ENCODE measurements at regions not wholly inside any gene's neighbourhood (a gene's known extent, or its start where the extent isn't known, plus 50 kb on each side); places are given as distances from the start of the nearest gene placed in this dataset.

DNA sequence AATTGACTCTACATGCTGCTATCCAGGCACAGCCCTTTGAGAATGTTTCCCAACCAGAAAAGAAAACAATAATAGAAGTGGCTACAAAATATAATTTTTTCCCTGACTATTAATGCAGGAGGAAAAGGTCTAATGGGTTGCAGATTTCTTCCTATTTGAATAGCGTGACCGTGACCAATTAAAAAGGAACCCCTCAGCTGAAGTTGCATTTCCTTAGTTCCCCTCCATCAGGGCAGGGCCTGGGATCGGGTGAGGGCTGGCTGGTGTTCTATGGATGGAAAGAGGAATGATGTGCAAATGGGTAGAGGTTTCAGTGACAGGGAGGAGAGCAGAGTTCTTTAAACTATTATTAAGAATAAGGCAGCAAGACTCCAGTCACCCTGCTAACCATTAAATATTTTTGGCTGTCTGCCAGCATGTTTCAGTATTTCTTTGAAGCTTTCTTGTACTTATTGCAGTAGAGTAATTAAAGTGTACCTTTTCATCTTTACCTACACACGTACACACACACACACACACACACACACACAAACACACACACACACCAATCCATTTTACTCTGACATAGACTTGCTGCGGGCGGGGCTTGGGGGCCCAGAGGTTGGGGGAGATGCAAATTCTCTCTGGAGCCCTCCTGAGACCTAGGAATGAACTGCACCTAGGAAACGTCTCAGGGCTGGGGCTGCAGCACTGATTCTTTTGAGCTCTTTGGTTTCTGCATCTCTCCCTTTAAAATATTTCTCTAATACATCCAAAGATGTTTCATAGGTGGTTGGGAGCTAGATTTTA lies 154.8 kb upstream of the SLC35B3 start:
- Mint-ChIP-seq H3K27ac (no peak overlapping the region), H3K4me3 (no peak overlapping the region), H3K36me3 (no peaks in the 10 kb centered on the region), H3K27me3 (no peaks in the 10 kb centered on the region), H3K4me1 (no peaks in the 10 kb centered on the region), H3K9me3 (peaks cover 7 to 10% of the 10 kb centered on the region in 2 donors)
- DNase-seq (no peak), ATAC-seq (replicated peaks) (no peak)

DNA sequence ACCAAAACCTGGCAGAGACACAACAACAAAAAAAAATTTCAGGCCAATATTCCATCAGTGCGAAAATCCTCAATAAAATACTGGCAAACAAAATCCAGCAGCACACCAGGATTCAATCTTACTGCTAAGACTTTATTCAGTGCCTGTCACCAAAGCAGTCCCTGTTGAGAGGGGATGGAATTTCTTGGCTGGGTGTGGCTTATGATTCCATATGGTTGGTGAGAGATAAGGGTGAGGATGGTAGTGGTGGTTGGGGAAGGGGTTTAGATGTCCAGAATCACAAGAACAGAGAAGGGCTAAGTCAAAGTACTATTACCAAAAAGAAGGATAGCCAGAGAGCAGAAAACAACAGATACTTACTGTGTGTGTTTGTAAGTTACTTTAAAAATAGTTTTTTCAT lies 152.8 kb upstream of the SLC35B3 start:
- Mint-ChIP-seq H3K4me1 (no peaks in the 10 kb centered on the region), H3K36me3 (no peaks in the 10 kb centered on the region), H3K9me3 (peaks cover 4 to 6% of the 10 kb centered on the region in 2 donors), H3K27ac (no peak overlapping the region), H3K4me3 (no peak overlapping the region), H3K27me3 (no peaks in the 10 kb centered on the region)
- no peak for DNase-seq
- ATAC-seq (replicated peaks): no peak

DNA sequence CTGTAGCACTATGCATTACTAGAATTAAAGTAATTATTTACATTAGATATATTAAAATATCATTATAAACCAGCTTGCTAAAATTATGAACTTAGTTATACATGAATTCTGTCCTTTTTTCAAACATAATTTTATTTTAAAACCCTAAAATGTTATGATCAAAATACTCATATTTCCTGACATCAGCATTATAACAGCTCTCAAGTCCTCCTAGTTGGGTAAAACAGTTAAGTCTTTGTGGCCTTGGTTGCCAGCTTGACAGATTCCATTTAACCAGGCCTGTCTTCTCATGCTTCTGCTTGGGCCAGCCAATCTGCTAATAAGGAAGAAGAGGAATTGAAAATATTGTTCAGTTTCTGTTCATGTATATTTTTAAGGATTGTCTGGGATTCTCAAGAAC lies 147.9 kb upstream of the SLC35B3 start:
- no peak for DNase-seq
- H3K27ac Mint-ChIP-seq: no peak overlapping the region
- no peaks in the 10 kb centered on the region for H3K9me3 Mint-ChIP-seq
- H3K4me3 Mint-ChIP-seq: no peak overlapping the region
- no peak for ATAC-seq (replicated peaks)
- H3K27me3 Mint-ChIP-seq: no peaks in the 10 kb centered on the region
- no peaks in the 10 kb centered on the region for H3K36me3 Mint-ChIP-seq
- no peaks in the 10 kb centered on the region for H3K4me1 Mint-ChIP-seq

DNA sequence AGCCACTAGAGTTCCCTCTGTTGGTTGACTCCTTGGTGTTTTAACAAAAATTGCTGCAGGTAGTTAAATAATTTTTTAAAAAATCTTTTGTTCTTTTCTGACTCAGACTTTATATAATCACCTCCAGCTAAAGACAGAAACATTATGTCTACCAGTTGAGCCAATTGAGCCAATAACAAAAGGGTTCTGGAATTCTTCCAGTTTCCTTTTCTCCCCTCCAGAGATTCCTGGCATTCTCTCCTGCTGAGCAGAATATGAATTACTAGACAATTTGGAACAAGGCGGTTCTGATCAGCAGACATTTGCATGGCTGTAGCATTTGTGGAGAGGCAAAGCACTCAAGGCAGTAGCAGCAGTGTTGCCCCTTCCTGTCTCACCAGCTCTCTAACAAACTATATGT lies 144.0 kb upstream of the SLC35B3 start:
- no peak overlapping the region for H3K4me3 Mint-ChIP-seq
- no peaks in the 10 kb centered on the region for H3K27me3 Mint-ChIP-seq
- H3K9me3 Mint-ChIP-seq: peaks cover 0 to 1% of the 10 kb centered on the region in 2 donors
- DNase-seq: no peak
- no peaks in the 10 kb centered on the region for H3K4me1 Mint-ChIP-seq
- H3K27ac Mint-ChIP-seq: no peak overlapping the region
- H3K36me3 Mint-ChIP-seq: no peaks in the 10 kb centered on the region
- no peak for ATAC-seq (replicated peaks)

DNA sequence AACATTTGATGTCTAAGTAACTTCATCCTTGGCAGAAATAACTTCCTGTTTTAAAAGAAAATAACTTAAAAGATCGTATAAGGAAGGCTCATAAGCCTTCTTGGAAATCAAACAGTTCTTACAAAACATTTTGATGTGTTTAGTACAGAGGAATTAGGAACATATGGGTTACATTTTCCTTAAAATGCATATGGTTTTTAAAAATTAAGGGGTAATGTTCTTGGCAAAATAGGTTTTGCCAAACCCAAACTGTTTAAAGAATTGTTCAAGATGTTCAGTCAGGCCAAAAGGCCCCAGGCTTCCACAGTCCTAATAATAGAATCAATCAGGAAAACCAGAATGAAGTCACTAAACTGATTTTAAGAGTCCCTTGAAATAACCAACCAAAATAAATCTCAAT lies 142.7 kb upstream of the SLC35B3 start:
- ATAC-seq (replicated peaks): no peak
- no peak overlapping the region for H3K4me3 Mint-ChIP-seq
- no peaks in the 10 kb centered on the region for H3K36me3 Mint-ChIP-seq
- no peaks in the 10 kb centered on the region for H3K4me1 Mint-ChIP-seq
- H3K9me3 Mint-ChIP-seq: peaks cover 0 to 1% of the 10 kb centered on the region in 2 donors
- DNase-seq: no peak
- H3K27ac Mint-ChIP-seq: no peak overlapping the region
- H3K27me3 Mint-ChIP-seq: no peaks in the 10 kb centered on the region

DNA sequence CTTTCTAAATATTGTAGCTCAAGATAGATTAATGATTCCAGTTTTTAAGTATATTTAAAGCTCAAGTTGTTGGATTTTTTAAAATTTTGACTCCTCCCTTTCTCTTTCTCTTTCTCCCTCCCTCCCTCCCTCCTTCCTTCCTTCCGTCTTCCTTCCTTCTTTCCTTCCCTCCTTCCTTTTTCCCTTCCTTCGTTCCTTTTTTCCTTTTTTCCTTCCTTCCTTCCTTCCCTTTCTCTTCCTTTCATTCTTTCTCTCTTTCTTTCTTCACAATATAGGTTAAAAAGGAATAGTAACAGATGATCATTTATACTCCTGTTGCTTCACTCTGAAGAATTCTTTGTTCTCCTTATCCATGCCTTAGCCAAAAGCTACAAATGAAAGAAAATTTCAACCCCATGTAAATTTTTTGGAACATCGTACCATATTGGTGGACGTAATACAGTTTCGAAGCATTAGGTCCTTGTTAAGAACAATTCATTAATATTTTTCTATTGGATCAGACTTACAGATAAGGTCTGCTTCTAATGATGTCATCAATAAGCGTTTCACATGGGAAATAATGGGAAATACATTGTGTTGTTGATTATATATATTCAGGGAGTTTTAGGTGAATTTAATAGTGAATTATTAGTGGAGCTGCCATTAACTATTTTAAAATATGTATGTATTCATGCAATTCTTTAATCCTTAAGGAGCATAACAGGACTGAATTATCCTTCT lies 139.6 kb upstream of the SLC35B3 start:
- no peak overlapping the region for H3K4me3 Mint-ChIP-seq
- H3K4me1 Mint-ChIP-seq: no peaks in the 10 kb centered on the region
- no peaks in the 10 kb centered on the region for H3K27me3 Mint-ChIP-seq
- no peaks in the 10 kb centered on the region for H3K36me3 Mint-ChIP-seq
- H3K9me3 Mint-ChIP-seq: peaks cover 0 to 1% of the 10 kb centered on the region in 2 donors
- no peak overlapping the region for H3K27ac Mint-ChIP-seq
- no peak for DNase-seq
- no peak for ATAC-seq (replicated peaks)

DNA sequence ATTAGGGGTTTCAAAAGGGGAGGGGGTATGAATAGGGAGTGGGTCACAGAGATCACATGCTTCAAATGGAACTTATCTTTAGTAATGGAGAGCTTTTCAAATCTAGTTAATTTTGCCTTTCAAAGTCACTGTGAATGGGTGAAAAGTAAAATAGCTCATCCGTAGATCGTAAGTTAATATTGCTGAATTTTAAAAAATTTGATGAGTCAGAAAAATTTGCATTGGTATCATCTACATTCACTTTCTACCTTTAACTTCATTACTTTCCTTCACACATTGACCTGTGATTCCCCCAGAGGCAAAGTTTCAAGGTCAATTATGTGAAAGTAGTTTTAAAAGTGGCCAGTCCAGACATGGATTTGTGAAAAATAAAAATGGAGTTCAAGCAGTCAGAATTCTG lies 139.0 kb upstream of the SLC35B3 start:
- Mint-ChIP-seq H3K9me3 (peaks cover 0 to 3% of the 10 kb centered on the region in 2 donors), H3K36me3 (no peaks in the 10 kb centered on the region), H3K4me1 (no peaks in the 10 kb centered on the region), H3K27ac (no peak overlapping the region), H3K4me3 (no peak overlapping the region), H3K27me3 (no peaks in the 10 kb centered on the region)
- DNase-seq (no peak), ATAC-seq (replicated peaks) (no peak)

DNA sequence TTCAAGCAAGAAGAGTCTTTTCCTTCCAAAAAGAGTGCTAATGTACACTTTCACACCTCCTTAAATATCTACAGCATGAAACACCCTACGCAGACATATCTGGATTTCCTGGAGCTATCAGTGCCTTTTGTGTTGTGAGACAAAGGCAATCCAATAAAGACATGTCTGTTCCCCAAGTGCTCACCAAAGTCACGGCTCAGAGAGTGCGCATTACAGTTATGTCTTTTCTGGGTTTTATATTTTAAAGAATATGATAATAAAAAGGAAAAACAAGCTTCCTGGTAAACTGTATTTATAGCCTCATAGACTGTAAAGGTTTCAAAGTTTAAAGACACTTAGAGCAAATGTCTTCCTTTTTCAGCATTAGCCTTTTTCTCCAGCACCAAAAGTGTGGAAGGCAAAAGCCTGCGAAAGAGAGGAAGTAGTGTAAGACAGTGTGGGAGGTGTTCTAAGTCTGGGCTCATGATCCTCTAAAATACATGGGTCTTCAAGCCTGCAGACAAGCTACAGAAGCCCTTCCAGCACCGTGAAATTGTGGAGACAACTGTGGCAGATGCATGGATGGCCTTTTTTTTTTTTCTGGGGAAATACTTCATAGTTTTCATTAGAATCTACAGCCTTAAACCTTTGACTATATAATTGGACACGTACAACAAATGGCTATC lies 135.0 kb upstream of the SLC35B3 start:
- Mint-ChIP-seq H3K9me3 (peaks cover 0 to 3% of the 10 kb centered on the region in 2 donors), H3K4me1 (no peaks in the 10 kb centered on the region), H3K27ac (no peak overlapping the region), H3K27me3 (no peaks in the 10 kb centered on the region), H3K36me3 (no peaks in the 10 kb centered on the region), H3K4me3 (no peak overlapping the region)
- ATAC-seq (replicated peaks) (no peak), DNase-seq (no peak)

DNA sequence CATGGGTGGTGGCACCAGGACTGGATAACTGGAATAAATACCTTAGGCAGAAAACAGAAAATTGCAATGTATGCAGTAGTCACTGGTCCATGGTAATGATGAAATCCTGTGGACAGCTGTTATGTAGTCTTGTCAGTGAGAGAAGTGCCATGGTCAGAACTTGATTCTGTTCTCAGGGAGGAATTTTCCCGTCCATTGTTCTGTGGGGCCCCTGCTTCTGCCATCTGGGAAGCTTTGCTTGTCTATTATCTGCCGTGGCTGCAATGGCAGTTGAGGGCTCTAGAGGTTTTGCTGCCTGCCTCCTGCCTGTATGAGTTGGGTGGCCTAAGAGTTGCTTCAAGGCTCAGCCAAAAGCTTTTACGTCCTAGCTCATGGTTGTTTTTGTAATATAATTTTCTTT lies 126.8 kb upstream of the SLC35B3 start:
- no peak for DNase-seq

DNA sequence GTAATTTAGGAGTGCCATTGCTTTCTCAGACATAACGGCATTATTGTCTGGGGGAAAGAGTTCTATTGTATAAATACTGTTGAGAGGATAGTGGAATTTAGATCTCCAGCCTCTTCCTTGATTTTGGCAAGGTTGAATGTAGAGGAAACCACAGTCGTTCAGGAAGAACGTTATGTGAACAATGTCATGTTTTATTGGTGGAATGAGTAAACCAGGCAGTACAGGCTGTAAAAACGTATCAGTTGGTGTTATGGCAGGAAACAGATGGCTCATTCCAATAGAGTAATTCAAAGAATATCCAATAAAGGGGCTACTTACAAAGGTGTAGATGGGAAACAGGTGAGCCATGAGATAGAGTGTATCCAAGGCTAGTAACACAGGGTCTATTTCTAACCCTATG lies 123.6 kb upstream of the SLC35B3 start:
- DNase-seq (no peak), ATAC-seq (replicated peaks) (no peak)
- no peaks in the 10 kb centered on the region for H3K4me1 Mint-ChIP-seq
- H3K27ac Mint-ChIP-seq: no peak overlapping the region
- H3K36me3 Mint-ChIP-seq: no peaks in the 10 kb centered on the region
- no peaks in the 10 kb centered on the region for H3K9me3 Mint-ChIP-seq
- no peak overlapping the region for H3K4me3 Mint-ChIP-seq
- H3K27me3 Mint-ChIP-seq: no peaks in the 10 kb centered on the region

More for the DNA sequence above, 126.8 kb upstream of the SLC35B3 start:
- Mint-ChIP-seq H3K9me3 (no peaks in the 10 kb centered on the region), H3K4me3 (no peak overlapping the region), H3K27ac (no peak overlapping the region), H3K4me1 (no peaks in the 10 kb centered on the region), H3K36me3 (no peaks in the 10 kb centered on the region), H3K27me3 (no peaks in the 10 kb centered on the region)
- no peak for ATAC-seq (replicated peaks)

DNA sequence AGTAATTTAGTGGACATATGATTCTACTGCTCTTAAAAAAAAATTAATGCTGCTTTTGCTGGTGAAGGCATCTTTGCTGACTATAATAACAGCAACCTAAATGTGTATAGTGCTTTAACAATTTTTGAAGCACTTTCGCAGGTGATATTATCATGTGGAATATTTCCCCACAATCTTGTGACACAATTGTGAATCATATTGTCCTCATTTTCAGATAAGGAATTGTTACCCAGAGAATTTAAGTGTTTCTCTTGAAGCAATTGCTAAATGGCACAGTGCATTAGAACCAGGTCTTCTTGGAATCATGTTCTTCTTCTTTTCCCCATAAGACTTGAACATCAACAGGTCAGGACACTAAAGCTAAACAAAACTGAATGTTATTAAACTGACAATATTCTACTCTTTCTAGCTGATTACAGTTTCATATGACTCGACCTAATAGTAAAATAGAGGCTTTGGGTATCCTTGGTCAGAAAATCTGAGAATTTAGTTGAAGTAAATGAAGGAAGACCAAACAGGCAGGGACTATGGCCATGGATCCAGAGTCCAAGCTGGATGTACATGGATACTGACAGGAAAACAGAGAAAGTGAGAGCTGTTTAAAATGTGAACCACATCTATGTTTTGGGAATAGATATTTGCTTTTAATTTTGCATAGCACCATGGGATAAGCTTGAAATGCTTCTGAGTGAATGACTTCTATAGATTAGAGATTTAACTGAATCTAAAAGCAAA lies 121.8 kb upstream of the SLC35B3 start:
- Mint-ChIP-seq H3K9me3 (no peaks in the 10 kb centered on the region), H3K4me3 (no peak overlapping the region), H3K27ac (no peak overlapping the region), H3K36me3 (no peaks in the 10 kb centered on the region), H3K27me3 (no peaks in the 10 kb centered on the region), H3K4me1 (no peaks in the 10 kb centered on the region)
- DNase-seq: no peak
- ATAC-seq (replicated peaks): no peak

DNA sequence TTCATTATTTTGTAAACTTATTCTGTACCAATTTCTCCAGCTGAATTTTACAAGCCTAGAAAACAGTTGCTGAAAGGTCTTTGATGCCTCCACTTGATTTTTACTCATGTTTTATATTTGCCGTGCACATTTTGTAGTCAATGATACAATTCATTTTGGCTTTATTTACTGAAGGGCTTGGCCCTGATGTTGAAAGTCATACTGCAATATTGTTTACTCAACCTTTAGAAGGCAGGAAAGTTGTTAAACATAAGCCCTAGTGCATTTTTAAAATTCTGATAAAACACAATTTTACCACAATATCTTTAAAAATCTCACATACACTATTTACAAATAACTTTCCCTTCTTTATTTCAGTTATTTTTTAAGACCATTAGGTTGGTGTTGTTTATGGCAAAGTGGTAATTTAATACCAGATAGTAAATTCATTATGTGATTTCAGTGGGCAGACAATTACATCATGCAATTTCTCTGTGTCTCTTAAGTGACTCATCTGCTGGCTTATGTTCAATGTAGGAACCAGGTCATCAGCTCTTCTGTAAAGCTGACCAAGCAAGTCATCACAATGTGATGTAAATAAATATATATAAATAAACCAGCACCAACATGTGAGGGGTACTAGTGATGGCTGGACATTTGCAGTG lies 121.1 kb upstream of the SLC35B3 start:
- H3K27ac Mint-ChIP-seq: no peak overlapping the region
- H3K4me1 Mint-ChIP-seq: no peaks in the 10 kb centered on the region
- no peak overlapping the region for H3K4me3 Mint-ChIP-seq
- no peaks in the 10 kb centered on the region for H3K36me3 Mint-ChIP-seq
- H3K9me3 Mint-ChIP-seq: no peaks in the 10 kb centered on the region
- no peak for ATAC-seq (replicated peaks)
- DNase-seq: no peak
- no peaks in the 10 kb centered on the region for H3K27me3 Mint-ChIP-seq

DNA sequence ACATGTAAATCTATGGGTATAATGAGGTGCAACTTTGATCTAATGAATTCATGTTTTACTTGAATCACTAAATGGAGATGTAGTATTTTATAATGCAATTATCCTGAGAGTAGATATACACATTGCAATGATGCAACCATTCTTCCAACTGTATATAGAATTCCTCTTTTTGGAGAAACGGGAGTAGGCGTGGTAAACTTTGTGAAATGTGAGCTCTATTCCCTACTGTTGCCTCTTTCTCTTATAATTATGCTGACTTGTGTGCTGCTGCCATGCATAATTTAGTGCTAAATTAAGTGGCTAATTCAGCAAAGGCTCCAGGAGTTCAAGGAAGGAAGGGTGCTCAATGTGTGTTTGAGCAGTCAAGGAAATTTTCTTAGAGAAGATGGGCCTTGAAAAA lies 116.6 kb upstream of the SLC35B3 start:
- ATAC-seq (replicated peaks): no peak
- no peaks in the 10 kb centered on the region for H3K9me3 Mint-ChIP-seq
- H3K27me3 Mint-ChIP-seq: no peaks in the 10 kb centered on the region
- no peaks in the 10 kb centered on the region for H3K36me3 Mint-ChIP-seq
- no peak overlapping the region for H3K27ac Mint-ChIP-seq
- H3K4me3 Mint-ChIP-seq: no peak overlapping the region
- no peaks in the 10 kb centered on the region for H3K4me1 Mint-ChIP-seq
- no peak for DNase-seq

DNA sequence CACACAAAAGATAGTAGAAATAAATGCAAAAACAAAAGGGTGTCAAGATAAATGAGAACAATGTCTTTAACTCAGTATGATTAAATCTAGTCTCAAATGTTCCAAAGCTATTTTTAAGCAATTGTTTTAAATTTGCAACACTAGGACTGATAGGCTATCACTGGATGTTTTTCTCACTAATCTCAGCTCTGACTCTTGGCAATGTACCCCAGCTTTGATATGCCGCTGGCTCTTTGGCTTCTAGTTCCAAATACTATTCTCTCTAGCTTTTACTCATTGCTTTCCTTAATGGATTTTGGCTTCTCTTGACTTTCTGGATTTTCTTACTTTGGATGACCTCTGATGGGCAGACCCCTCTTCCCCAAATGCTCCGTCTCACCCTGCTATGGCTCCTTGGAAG lies 116.0 kb upstream of the SLC35B3 start:
- no peak for DNase-seq
- H3K27me3 Mint-ChIP-seq: no peaks in the 10 kb centered on the region
- H3K4me1 Mint-ChIP-seq: no peaks in the 10 kb centered on the region
- no peaks in the 10 kb centered on the region for H3K9me3 Mint-ChIP-seq
- H3K36me3 Mint-ChIP-seq: no peaks in the 10 kb centered on the region
- no peak for ATAC-seq (replicated peaks)
- H3K27ac Mint-ChIP-seq: no peak overlapping the region
- H3K4me3 Mint-ChIP-seq: no peak overlapping the region

Measured in stimulated activated naive B cell treated with anti-CD40 and anti-IgM and Interleukin-4, amounts not matched to agents 10 μg/mL and 1 μg/mL and 100 μg/mL, for 72 hours (primary cell).